Suppressor macrophage (primary cell): ENCODE measurements at regions not wholly inside any gene's neighbourhood (a gene's known extent, or its start where the extent isn't known, plus 50 kb on each side); places are given as distances from the start of the nearest gene placed in this dataset.
"Not testable (repeated sequence)": the region's sequence is repeated elsewhere in the genome, so short reads cannot be mapped to it uniquely, and the experiment has no call there.

Experiments
- DNase-seq, 4 experiments: peaks; one replicate each; pipeline ENCODE4 v3.0.0-alpha.2; 2020 to 2022

GRCh38 chrX:83588409-83588808 is 80.3 kb downstream of the POU3F4 start:
- DNase-seq: no peak

- DNase-seq: no peak
Observed at GRCh38 chrX:83593634-83594294, 85.7 kb downstream of the POU3F4 start.

- no peak for DNase-seq
Observed at GRCh38 chrX:83630662-83631061, 122.6 kb downstream of the POU3F4 start.

GRCh38 chrX:83649706-83650105 is 141.6 kb downstream of the POU3F4 start:
- not testable (repeated sequence) for DNase-seq

GRCh38 chrX:83658731-83659130 is 150.6 kb downstream of the POU3F4 start:
- DNase-seq: peak in 1 of 4 experiments; percentile 0
